DMS 273 (cell line): ENCODE measurements at regions not wholly inside any gene's neighbourhood (a gene's known extent, or its start where the extent isn't known, plus 50 kb on each side); places are given as distances from the start of the nearest gene placed in this dataset.

Source experiments
- DNase-seq: peaks from one replicate; lab custom pipeline; 2025; ENCODE audit not compliant: unreplicated experiment; lab: John Stamatoyannopoulos, UW

DNA sequence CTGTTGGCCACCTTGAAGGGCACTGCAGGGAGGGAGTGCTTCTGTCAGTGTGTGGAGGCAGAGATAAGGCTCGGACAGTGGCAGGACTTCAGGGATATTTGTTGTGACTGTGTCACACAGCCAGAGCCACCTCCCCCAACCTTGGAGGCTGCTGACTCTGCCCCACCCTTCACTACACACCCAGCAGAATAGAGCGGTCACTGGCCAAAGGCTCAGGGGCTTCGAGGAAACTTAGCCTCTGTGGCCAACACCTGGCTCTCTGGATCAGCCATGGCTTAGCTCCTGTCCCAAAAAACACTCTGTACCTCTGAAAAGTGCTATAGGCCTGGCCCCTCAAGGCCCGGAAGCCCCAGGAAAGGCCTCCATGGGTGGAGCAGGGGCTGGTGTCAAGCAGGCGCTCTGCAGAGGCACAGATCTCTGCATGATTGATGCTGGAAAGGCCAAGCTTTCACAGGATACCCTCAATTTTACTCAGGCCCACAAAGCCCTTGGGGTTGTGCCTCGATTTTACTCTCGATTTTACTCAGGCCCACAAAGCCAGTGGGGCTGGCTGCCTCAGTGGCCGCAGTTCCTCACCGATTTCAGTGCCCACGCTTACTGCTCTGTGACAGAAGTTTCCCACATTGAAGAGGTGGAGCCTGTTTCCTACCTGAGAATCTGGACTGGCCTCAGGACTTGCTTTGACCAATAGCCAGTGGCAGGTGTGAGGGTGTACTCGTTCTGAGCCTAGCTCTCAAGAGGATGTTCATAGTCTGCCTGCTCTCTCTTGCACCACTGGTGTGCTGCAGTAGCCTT lies 113.2 kb upstream of the GPR26 start:
- no peak for DNase-seq

DNA sequence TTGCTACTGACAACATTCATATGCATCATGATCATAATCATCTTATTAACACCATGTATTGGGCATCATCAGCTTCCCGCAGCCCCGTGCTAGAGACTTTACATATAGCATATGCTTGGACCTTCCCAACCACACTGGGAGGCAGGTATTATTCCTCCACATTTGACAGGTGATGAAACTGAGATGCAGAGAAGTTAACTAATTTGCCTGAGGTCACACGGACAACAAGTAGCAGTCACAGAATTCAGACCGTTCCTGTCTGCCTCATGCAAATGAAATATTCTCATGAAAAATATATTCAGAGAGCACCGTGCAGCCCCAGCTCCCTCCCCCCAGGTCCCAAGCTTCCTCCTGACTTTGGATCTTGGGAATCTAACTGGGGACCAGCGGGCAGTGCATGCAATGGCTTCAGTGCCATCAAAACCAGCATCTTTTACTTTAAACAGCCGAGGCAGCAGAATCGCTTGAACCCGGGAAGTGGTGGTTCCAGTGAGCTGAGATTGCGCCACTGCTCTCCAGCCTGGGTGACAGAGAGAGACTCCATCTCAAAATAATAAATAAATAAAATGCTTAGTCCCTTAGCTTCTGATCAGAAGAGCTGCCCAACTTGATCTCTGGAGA lies 112.2 kb upstream of the GPR26 start:
- no peak for DNase-seq

DNA sequence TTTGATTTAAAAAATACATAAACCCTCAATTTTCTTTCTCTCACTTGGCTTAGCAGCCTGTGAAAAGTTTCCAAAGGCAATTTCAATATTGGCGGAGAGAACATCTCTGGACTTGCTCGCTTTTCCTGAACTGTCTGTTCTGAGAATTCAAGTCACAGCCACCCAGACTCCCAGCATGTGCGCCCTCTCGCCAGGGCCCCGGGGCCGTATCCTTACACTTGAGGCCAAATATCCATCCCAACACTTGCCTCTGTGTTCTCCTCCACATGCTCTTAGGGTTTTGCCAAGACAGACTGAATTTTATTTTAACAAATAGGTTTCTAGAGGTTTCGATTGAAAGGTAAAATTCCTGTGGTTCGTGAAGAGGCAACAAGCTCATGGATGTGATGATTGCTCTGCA lies 111.5 kb upstream of the GPR26 start:
- no peak for DNase-seq

DNA sequence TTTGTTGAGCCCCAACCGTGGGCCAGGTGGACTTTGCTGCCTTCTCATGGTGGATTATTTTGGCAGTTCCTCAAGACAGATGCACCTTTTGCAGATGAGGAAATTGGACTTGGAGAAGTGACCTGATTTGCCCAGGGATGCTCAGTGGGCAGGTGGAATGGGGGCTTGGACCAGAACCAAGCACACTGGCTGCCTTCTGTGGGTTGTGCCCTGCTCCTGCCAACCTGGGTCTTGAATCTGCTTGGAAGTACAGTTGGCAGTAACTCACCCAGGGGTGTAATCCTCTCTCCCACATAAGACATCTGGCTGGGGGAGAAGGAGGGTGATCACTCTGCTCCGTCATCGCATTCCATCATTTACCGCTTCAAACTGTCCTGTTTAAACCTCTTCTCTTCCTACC lies 110.5 kb upstream of the GPR26 start:
- no peak for DNase-seq

DNA sequence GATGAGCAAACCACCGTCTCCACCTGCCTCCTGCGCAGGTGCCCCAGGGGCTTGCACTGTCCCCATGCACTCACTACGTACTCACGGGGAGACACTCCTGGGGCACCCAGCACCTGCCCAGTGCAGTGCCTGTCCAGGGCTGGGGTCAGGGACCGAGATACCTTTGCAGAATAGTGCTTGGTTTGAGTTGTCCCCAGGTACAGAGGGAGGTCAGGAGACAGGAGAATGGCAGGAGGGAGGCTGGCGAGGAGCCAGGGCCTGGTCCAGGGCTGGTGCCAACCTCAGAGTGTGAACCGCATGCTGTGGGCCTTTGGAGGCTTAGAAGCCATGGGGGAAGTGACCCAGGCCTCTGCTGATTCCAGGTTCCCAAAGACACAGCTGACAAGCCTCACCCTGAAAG lies 110.1 kb upstream of the GPR26 start:
- DNase-seq = no peak

DNA sequence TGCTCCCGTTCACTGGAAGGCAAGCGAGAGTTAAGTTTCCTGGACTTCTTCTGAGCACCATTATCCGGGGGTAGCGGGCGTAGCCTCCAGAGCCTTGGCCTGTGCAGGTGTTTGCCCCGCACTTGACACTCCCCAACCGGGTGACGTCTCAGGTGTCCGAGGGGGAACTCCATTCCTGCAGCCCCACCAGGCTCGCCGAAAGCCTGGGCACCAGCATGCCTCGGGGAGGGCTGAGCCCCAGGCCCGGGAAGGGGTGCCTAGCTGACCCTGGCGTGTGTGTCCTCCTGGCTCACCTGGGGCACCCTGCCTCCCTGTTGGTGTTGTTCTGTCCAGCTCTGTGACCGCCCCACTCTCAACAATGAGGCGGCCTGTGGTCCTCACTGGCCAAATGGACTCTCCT lies 109.4 kb upstream of the GPR26 start:
- no peak for DNase-seq

DNA sequence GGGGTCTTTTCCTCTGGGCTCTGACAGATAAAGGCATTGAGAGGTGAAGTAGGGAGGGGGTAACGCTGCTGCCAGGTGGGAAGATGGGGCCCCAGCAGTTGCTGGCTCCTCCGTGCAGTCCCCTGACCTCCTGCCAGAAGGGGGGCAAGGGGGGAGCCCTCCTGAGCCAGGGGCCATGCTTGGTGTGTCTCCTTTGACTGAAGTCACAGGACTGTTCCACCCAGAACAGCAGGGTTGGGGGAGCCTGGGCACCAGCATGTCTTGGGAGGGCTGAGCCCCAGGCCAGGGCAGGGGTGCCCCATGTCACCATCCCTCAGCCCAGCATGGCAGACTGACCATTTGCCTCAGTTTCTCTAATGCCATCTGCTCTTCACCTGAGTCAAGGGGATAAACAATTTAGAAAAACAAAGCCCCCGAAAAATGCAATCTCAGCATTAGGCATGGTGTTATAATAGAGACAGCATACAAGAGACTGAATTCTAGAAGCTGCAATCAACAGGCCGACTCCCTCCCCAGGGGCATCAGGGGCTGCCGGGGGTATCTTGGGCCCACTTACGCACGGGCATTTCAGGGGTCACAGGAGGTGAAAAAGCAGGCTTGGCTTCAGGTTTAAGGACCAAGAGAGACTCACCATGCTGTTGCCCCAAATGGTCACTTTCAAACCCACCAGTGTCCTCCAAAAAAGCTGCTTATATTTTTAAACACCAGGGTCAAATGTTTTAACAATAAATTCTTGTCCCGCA lies 108.6 kb upstream of the GPR26 start:
- DNase-seq = no peak

DNA sequence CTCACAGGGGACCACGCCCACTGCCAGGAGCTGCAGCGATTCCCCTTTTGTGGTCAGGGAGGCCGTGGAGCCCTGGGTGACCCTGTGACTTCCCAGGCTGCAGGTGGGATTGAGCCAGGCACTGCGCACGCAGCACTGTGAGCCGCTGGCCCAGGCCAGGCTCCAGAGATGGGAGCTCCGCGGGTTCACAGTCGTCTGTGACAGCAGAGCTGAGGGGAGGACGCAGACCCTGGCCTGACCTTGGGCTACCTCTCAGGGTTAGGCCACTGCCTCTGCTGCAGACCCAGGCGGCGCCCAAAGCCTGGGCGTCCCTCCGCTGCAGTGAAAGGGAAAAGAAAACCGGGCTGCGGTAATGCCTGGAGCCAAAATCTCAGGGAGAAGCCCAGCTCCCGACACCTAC lies 107.5 kb upstream of the GPR26 start:
- no peak for DNase-seq

DNA sequence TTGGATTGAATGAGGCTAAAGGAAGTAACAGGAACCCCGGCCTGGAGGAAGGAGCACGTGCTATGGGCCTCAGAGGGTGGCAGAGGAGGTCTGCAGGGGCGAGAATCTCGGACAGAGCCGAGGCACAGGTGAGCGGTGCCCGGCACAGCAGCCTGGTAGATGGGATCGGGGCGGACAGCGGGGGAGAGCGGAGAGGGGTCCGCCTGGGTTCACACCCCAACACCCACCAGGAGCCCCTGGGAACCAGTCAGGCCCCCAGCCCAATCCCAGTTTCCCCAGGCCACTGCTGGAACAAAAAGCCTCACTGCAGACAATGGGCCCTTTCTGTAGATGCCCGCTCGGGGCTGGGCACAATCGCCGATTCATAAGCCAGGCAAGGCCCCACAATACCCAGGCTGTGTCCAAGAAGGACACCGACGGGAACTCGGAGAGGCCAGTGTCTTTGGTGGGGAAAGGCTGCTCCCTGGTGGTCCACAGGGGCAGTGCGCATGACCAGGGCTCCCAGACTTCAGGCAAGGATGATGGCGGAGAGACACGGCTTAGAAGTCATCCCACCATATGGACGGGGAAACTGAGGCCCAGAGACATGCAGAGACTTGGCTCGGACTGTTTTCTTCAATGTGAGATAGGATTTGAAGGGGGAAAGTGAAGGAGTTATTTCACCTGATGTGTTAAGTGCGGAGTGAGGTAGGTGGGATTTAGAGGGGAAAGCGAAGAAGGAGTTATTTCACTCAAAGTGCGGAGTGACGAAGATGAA lies 106.9 kb upstream of the GPR26 start:
- DNase-seq = peak; percentile 68

DNA sequence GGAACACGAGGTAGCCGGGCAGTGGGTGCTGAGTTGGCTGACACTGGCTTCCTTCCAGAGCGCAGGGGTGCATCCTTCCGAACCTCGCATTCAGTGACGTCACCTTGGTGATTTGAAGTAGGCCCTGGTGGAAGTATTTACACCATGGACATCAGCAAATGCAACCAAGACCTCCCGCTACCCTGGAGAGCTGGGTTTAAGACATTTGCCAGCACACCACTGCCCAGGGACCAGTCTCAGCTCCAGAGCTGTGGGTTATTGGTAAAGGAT lies 106.4 kb upstream of the GPR26 start:
- no peak for DNase-seq

DNA sequence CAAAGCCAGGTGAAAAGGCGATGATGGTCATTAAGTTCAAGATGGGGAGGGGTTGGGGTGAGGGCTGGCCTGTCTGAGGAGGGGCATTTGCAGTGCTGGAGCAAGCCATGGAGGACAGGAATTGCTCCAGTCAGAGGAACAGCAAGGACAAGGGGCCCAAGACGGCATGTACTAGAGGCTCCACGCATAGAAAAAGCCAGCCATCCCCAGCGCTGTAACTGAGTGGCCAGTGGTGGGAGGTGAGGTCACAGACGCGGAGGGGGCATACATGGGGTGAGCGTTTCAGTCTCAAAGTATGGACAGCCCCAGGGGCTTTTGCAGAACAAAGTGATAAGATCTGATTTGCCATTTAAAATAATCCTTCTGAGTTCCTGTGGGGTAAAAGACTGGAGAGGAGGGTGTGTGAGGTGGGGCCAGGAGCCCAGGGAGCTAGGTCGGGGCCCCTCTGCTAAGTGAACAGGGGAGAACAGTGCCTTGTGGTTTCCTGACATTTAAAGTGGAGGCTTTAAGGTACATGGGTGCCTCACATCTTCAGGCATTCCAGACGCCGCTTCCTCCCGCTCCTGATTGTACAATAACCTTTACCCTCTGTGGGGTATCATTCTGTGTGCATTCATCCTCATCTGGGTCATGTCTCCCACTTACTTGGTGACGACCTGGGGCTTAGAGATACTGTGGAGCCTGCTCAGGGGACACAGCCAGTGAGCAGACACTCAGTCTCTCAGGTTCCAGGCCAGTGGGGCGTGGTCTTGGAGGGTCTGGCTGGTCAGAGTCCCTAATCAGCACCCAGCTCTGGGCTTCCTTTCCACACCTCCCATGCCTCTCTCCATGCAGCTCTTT lies 105.6 kb upstream of the GPR26 start:
- no peak for DNase-seq

DNA sequence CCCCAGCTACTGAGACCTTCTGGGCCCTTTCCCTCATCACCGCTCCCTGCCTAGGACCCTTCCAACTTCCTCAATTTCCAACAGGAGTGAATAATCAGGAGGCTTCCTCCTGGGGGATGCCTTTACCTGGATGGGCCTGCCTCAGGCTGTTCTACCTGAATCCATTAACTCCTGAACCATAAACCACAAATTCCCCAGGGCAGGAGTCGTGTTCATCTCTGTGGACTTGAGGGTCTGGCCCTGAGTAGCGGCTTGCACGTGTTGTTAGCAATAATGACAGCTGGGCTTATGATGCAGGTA lies 105.1 kb upstream of the GPR26 start:
- no peak for DNase-seq

DNA sequence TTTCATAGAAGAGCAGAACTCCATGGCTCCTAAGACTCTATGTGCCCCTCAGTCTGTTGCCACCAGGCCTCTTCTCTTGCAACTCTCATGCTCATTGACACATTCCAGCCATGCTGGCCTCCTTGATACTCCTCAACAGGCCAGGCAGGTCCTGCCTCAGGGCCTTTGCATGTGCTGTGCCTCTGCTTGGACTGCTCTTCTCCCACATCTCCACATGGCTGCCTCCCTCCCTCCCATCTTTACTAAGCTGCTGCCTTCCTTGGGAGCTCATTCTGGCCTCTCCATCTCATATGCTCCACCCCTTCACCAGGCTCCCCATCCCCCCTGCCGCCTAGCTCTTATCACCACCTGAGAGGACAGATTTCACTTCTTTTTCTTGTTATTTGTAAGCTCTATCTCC lies 103.8 kb upstream of the GPR26 start:
- DNase-seq = no peak

DNA sequence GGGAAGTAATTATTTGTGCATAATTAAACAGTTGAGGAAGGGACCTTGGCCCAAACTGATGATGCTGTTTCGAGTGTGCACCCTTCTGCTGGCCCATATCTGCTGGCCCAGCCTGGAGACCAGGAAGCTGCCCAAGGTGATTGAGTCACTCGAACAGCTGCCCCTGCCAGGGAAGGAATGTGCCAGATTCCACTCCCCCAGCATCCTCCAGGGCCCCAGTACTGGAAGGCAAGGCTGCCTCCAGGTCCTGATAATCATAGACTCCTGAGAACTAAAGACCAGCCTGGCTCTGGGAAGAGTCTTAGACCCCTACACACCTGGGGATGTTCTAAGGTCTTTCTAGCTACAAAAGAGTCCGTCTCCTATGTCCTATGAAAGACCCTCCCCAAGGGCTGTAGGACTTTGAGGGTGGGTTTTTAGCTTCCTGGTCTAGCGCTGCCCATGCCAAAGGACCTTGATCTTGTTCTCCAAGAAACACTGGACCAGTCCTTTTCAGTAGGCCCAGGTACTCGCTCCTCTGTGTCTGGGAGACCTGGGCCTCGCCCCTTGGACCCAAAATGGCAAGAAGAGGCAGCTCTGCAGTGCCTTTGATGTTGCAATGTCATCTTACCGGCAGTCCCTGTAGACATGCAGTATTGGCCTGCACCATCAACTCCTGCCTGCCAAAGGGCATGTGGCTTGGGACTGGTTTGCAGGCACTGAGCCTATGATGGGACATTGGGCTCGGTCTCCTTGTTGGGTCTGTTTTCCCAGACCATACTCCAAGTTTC lies 103.2 kb upstream of the GPR26 start:
- no peak for DNase-seq

DNA sequence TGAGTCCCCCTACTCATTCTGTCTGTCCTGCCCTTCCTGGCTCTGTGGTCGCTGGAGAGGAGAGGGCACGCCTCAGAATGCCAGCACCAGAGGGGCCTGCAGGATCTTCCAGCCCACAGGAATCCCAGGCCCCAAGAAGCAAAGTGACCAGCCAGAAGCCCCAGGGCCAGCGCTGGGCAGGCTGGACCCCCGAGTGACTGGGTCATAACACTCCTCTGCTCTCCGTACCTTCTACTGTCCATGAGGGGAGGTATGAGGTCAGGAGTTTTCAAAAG lies 102.6 kb upstream of the GPR26 start:
- DNase-seq = no peak

DNA sequence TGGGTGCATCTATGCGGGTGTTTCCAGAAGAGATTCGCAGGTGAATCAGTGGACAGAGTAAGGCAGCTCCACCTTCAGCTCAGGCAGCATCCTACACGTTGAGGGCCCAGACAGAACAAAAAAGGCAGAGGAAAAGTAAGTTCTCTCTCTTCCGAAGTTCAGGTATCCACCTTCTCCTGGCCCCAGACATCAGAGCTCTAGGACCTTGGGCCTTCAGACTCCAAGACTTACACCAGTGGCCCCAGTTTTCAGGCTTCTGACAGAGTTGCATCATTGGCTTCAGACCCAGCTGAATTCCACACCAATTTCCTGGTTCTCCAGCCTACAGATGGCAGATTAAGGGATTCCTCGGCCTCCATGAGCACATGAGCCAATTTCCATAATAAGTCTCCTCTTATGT lies 102.2 kb upstream of the GPR26 start:
- no peak for DNase-seq

DNA sequence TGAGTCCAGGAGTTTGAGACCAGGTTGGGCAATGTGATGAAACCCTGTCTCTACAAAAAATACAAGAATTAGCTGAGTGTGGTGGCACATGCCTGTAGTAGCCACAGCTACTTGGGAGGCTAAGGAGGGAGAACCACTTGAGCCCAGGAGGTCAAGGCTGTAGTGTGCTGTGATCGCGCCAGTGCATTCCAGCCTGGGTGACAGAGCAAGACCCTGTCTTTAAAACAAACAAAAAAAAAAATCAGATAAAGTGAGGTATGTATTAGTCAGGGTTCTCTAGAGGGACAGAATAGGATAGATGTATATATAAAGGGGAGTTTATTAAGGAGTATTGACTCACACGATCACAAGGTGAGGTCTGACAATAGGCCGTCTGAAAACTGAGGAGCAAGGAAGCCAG lies 101.5 kb upstream of the GPR26 start:
- DNase-seq = no peak

DNA sequence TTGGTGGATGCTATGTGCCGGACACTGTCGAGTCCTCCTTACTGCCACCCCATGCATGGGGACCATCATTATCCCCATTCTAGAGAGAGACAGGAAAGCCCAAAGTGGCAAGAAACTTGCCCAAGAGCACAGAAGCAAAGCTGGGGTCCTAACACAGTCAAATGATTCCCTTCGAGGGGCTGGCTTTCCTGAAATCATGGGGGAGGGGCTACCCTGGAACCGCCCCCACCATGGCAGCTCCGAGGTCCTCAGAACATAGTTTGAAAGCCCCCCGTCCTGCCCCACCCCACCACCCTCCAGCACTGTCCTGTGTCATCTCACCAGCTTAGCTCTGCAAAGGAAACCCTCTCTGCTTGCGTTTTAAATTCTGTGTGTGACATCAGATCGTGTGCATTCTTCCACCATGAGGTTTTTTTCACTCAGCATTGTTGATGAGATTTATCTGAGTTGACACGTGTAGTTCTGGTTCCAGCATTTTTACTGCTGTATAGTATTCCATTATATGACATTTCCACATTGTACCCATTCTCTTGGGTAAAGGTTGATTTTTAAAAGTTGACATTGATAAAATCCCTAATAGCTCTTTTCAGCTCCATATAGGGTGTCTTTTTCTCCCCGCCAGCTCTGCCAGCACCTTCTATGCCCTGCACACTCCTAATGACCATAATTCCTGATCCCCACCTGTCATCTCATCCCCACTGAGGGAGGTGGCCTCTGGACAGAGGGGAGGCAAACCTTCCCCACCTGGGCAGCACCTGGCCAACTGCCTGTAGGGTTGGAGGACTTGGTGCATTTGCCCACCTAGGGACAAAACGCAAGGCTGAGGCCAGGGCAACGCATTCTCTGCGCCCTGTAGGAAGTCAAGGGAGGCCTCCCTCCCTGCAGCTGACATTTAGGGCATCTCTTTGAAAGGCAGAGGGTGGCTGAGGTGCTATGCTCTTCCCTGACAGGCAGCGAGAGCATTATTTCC lies 100.2 kb upstream of the GPR26 start:
- no peak for DNase-seq

DNA sequence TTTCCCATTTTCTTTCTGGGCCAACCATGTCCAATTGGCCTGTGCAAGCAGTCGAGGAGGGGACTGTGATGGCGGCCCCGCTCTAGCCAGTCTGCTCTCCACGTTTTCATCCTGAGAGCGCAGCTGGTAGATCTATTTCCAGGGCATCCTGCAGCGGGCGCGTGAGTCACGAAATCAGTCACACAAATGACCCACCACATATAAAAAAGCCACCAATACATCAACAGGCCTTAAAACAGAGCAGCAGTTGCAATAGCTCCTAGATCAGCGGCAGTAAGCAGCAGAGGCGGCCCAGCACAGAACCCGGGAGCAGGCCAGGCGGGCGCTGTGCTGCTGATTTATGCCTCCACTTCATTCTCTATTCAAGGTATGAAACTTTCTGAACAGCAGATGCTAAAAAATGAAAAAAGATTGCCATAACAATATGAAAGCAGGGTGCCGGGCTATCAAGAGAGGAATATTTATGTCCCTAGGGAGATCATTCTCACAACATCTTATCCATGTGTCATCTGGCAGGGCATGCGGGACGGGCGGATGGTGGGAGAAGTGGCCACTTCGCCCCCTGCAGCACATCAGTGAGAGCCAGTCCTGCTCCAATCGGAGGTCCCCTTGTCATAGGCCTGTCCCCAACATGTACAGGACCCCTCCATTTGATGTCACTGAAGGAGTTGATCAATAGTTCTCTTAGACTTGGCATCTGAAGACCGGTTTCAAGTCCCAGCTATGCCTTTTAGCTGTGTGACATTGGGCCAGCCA lies 98.0 kb upstream of the GPR26 start:
- no peak for DNase-seq
